HG03342 (cell line): ENCODE measurements at regions not wholly inside any gene's neighbourhood (a gene's known extent, or its start where the extent isn't known, plus 50 kb on each side); places are given as distances from the start of the nearest gene placed in this dataset.
A peak's percentile ranks its signal among the peaks of the same experiment; 100 is the strongest.

Source experiments
- ATAC-seq: cut with Tn5 transposase; IDR thresholded peaks from one replicate; pipeline ENCODE4 v1.9.1; 2021; ENCODE audit warnings: mild to moderate bottlenecking, moderate library complexity; ENCODE audit not compliant: unreplicated experiment

GRCh38 chr10:88058750-88059149 lies 195.3 kb downstream of the PTEN start:
- no peak for ATAC-seq

DNA sequence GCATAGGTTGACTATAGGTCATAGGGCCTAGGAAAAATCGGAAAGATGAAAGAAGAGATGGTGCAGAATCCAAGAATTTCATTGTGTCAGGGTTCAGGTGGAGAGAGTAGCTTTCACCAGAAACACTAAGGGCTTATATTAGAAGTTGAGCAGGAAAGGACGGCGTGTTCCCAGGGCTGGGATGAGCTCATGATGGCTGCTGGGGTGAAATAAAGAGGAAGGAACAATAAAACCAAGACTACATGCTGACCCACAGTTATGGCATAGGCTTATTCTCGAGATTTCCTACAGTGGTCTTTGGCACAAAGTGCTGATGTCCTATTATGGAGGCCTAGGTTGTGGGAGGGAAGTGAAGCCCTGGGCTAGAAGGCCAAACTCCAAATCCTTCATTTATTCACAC lies 195.8 kb downstream of the PTEN start:
- no peak for ATAC-seq

DNA sequence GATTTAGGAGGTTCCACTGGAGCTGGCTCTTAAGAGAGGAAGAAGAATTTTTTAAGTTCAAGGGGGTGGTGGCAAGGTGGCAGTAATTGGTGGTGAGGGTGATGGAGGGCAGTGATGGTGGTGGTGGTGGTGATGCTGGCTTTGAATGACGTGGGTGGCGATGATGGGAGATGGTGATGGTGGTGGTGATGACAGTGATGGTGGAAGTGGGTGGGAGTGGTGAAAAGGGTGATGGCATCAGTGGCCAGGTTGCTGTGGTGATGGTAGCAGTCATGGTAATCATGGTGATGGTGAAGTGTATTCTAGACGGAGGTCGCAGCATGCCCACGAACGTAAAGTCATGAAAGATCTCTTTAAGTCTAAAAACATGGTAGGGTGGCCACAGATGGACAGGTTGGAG lies 197.3 kb downstream of the PTEN start:
- ATAC-seq, result no peak

GRCh38 chr10:88062385-88062784 lies 199.0 kb downstream of the PTEN start:
- ATAC-seq, result no peak

DNA sequence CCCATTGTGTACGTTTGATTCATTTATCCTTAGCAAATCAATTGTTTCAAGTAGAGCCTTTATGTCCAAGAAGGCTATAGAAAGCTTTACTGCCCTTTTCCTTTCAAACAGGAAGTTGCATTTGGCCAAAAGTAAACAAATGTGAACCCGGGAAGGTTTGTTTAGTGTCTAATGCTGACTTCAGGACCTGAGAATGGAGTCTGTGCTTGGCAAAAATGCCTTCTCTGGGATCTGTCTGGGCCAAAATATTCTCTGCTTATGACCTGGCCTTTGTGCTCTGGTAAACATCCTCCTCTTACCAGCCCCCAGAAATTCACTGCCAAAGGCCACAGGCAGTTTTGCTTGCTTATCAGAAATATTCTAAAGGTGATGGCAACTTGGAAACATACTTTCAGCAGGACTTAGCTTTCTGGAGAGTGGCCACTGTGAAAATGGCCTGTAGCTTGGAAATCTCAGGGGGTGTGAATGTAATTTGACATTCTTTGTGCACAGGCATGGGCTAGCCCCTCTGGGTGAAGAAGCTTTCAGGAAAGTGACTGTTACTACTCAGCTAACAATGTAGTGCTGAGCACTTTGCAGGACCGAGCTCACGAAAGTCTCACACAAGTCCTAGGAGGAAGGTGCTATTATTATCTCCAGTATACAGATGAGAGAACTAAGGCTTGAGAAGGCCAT lies 199.5 kb downstream of the PTEN start:
- ATAC-seq, result no peak

DNA sequence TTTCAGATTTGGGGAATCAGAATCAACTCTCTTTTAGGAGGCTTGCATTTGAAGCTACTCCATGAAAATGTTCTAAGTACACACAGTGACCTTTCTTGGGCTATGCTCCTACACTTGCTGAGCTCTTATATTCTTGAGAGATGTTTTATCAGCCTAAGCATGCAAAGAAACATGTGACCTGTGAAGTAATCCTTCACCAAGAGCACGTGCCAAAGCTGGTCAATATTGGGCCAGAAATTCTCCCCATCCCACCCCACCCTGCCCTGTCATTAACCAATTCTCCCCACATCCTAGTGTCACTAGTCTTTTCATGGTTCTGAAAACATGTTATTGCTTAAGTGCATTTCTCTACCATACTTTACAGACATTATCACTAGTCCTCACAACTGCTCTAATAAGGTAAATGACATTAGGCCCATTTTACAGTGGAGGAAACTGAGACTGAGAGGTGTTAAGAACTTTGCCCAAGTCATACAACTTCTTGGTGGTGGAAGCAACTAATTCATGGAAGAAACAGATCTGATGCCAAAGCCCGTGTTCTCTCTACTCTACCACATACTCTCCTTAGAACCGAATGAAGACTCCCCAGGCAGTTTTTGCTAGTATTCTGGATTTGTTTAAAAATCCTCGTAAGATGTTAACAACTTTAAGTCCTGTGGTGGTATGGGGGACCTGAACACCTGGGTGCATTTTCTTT lies 200.6 kb downstream of the PTEN start:
- no peak for ATAC-seq

DNA sequence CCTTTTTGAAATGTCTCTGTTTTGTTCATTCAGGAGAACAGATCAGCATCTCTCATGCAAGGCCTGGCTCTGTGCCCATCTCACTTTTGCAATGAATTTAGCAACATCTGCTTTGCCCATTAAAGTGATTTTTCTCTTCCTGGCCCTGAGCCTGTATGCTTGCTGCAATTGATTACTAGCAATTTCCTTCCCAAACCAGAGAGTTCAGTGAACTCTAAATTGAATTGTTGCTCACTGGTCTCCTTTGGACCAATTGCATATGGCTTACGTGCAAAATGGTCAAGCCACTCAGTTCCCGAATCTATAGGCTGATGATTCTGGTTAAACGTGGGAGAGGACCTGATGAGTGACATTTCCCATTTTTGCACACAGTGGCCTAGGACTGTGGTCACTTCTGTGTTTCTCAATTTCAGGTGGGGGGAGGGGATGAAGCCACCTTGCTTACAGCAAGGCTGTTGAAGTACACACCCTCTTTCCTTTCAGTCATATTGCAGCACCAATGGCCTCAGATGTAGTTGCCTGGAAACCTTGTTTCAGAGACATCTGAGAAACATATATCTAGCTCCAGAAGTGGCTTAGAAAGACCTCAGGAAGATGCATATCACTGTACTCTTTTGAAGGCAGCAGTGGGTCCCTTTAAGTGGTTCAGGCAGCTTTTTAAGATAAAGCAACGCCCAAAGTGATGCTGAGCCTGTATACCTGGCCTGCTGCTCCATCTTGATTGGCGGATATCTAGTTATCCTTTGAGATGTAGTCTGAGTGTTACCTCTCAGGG lies 201.4 kb downstream of the PTEN start:
- peak; percentile 47 for ATAC-seq

GRCh38 chr10:88065383-88066049 lies 202.1 kb downstream of the PTEN start:
- peak; percentile 26 for ATAC-seq

DNA sequence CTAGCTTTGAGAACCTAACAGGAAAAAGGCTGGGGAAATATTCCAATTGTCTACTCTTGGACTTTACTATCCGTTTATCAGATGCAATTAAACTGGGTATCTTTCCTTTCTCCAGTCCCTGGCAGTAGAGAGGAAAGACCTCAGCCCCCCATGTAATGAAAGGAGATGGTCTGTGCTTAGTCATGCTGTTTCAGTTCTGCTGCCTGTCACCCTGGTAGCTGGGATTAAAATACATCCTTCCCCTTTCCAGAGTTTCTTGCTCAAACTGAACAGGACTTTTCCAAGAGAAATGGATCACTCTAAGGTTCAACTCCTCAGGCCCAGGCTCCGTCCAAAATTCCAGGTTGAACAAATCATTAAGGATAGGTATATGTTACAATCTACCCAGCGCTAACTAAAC lies 202.9 kb downstream of the PTEN start:
- ATAC-seq, result no peak

DNA sequence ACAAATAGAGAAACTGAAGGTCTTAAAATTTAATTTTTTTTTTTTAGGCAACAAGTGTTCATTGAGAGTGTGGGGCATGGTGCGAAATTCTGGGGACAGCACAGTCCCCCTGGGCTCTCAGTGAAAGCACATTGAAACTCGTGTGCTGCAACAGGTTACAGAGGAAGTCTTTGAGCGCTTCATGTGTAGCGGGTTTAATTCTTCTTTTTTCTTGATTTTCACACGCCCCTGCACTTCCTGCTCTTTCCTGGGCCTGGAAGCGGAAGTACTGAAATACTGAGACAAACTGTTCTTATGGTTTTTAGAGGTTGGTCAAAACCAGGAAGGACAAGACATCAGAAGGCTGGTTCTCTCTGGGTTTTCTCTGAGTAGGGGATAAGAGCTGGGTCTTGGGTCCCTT lies 203.5 kb downstream of the PTEN start:
- ATAC-seq, result no peak

DNA sequence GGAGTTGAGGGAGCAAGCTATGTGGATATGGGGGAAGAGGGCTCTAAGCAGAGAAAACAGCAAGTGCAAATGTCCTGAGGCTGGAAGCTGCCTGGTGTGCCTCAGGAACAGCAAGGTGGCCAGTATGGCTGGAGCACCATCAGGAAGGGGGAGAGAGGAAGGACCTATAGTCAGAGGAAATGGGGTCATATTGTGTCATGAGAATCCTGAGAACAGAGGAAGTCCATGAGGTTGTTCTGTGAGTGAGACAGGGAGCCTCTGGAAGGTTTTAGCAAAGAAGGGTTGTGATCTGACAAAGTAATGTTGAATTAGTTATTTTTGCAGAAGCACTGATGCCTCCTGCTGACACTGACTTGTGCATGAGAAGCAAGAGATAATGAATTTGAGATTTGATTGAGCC lies 204.3 kb downstream of the PTEN start:
- no peak for ATAC-seq

DNA sequence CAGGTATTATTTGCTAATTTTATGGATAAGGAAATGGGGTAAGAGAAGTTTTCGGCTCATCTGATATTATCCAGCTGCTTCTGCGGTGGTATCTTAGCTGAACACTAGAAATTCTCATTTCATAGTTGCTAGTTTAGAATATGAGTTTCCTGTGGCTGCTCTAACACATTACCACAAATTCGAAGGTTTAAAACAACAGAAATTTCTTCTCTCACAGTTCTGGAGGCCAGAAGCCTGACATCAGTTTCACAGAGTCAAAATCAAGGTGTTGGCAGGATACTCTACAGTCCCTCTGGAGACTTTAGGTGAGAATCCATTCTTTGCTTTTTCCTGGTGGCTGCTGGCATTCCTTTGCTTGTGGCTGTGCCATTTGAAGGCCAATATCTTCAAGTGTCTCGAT lies 205.9 kb downstream of the PTEN start:
- no peak for ATAC-seq

GRCh38 chr10:88070080-88070880 lies 206.9 kb downstream of the PTEN start:
- peak; percentile 56 for ATAC-seq

DNA sequence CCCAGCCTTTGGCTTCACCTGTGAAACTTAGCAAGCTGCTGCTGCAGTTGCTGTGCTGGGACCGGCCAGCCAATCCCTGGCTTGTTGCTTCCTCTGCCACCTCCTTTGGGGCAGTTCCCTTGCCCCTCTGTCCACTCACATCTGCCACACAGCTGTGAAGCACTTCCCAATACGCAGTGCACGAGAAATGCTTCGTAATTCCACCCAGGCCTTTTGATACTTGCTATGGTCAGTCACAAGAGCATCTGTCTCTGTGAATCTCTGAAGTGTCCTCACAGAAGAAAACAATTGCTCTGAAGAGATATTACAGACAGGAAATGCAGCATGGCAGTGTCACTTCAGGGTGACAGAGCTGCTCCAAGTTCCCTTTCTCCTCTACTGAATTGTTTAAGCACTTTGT lies 208.5 kb downstream of the PTEN start:
- no peak for ATAC-seq

GRCh38 chr10:88073682-88074081 lies 210.3 kb downstream of the PTEN start:
- ATAC-seq, result no peak

GRCh38 chr10:88074971-88075370 lies 211.5 kb downstream of the PTEN start:
- no peak for ATAC-seq

GRCh38 chr10:88076027-88076880 lies 212.8 kb downstream of the PTEN start:
- peak; percentile 53 for ATAC-seq

DNA sequence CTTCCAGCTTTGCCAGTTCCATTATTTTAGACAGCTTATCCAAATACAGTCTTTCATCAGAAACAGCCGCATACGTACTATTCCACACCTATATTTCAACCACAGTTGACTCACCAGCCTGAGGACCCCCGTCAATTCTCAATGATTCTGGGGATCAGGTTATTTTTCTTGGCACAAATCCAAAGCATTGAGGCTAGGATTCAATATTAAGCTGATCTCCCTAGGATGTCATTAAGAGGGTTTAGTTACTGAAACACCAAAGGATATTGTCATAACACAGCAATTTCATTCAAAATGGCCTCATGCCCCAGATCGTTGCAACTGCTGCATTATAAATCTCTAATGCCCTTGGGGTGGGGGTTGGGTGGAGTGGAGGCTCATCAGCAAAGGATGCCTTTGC lies 214.6 kb downstream of the PTEN start:
- no peak for ATAC-seq

- ATAC-seq, result peak; percentile 49
These were observed 216.8 kb downstream of the PTEN start for GRCh38 chr10:88080213-88080612.
